ENCODE measurements at regions not wholly inside any gene's neighbourhood (a gene's known extent, or its start where the extent isn't known, plus 50 kb on each side); places are given as distances from the start of the nearest gene placed in this dataset.

GRCh38 chr4:127082986-127083385 is 549.8 kb upstream of the INTU start:
- TF ChIP-seq CTCF (IDR thresholded peaks at IDR 0.05; ENCODE audit: low read length), result no peak
- TF ChIP-seq EZH2 (optimal IDR thresholded peaks at IDR 0.05; ENCODE audit: low read depth, low read length), result no peak
